HG02759 (cell line): ENCODE measurements at regions not wholly inside any gene's neighbourhood (a gene's known extent, or its start where the extent isn't known, plus 50 kb on each side); places are given as distances from the start of the nearest gene placed in this dataset.
"Not testable (repeated sequence)": the region's sequence is repeated elsewhere in the genome, so short reads cannot be mapped to it uniquely, and the experiment has no call there.

ENCODE experiments used
- ATAC-seq: cut with Tn5 transposase; IDR thresholded peaks from one replicate; pipeline ENCODE4 v1.9.1; 2021; ENCODE audit warnings: mild to moderate bottlenecking, moderate library complexity; ENCODE audit not compliant: unreplicated experiment

DNA sequence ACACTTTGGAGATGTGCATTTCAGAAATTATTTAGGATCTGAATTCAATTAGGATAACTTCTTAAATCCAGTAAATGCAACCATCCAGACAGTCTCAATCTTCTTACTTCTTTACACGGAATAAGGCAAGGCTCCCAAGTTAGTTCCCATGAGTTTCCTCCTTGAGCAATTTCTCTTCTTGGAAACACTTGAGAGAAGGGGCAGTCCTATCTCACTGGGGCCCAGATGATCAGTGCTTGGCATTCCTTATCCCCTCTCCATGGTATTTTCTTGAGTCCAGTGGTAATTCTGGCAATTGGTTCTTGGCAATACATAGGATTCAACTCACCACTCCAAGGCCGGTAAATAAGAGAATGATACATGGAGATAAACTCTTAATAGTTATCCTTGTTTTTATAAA lies 87.1 kb upstream of the PTHLH start:
- no peak for ATAC-seq

DNA sequence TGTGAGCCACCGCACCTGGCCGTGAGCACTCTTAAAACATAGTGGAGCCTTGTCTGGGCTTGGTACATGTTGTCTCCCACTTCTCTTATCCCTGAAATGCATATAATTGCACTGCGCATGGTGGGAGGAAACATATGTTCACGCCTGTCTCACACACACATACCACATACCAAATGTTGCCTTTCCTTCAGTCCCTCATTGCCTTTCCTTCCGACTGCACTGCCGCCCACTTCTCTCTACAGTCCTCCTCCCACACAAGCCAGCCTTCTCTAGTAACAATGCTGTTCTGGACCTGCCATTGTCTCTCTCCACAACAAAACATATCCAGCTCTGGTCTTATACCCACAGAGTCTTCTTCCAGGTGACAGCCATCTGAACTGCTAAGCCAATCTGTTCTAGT lies 88.3 kb upstream of the PTHLH start:
- no peak for ATAC-seq

DNA sequence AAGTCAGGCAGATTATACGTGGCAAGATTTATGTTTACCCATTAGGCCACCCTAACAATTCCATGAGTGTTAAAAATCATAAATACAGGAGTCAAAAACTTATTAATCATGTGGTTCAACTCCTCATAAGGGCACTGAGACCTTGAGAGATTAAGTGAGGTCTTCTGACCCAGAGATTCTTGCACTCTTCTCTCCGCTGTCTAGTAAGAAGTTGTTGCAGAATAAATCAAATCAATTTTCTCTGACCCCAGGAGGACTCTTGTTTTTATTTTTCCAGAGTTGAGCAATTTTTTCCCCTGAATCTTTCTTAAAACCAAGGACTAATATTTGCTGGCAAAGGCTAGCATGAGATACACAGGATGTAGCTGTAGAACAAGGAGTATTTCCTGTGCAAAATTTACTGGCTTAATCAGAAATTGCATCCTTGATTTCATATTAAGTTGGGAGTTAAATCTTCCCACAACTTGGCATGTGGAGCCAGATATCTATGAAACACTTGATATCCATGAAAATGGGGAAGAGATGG lies 90.9 kb upstream of the PTHLH start:
- no peak for ATAC-seq

DNA sequence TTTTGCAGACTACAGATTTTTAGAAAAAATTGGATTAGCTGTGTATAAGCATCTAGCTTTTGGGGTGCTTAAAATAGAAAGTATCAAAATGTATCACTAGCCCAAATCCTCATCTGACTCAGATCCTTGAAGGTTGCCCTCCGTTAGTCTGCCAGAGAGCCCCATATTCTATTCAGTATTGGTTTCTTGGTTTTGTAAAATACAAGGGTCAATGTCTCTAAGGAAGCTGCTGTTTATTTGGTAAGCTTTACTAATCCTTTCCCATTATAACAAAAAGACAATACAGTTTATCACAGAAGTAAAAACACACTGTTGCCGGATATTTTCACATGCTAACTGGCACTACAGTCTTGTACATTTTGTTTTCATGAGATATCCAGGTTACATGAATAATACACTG lies 92.8 kb upstream of the PTHLH start:
- ATAC-seq = no peak

DNA sequence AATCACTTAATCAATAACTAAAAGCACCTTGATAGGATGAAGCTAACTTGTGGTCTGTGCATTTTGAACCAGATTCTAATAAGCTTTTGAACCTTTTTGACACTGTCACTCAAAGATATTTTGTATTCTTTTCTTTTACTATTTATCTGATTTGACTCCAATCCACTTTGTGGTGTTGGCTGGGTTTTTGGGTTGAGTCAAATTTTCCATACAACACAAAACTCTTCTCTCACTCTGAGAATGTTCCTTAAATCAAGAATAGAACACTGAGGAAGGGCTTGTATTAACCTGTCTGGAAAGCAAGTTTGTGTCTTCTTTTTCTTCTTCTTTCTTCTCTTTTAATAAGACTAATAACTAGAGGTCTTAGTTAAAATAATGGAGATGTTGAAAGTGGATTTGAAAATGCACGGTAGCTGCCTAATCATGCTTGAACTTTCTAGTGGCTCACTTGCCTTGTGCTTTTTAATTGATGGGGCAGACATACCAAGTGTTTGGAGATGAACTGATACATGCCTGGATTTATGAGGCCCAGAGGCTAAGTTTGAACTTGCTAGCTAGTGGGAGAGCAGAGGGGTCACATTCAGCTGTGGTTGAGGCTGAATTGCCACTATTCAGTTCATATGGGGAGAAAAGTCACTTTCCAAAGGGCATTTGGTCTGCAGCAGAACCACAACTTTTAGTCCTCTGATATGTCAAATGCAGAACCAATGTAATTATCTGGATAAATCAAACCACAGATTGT lies 93.5 kb upstream of the PTHLH start:
- ATAC-seq = no peak

DNA sequence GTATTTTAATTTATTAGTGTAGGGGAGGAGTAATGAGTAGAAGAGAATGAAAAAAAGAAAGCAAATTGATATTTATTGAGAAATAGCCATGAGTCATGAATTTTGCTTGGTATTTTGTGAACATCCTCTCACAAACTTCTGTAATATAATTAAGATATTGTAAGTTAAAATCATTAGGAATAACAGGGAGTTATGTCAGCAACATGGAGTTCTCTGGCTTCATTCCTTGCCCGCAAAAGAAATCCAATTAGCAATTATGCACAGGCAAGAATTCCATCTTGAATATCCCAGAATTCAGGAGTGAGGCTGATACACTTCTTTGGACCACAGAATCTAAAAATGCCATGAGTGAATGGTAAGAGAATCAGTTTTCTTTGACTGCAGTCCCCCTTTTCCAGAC lies 94.3 kb upstream of the PTHLH start:
- ATAC-seq = no peak

DNA sequence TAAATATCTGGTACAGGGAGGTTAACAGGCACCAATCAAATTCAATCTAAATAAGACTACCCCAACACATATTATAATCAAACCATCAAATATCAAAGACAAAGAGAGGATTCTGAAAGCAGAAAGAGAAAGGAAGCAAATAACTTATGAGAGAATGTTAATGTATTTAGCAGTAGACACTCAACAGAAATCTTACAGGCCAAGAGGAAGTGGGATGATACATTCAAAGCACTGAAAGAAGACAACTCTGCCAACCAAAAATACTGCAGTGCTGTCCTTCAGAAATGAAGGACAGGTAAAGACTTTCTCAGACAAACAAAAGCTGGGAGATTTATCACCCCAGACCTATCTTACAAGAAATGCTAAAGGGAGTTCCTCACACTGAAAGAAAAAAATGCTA lies 95.9 kb upstream of the PTHLH start:
- no peak for ATAC-seq

DNA sequence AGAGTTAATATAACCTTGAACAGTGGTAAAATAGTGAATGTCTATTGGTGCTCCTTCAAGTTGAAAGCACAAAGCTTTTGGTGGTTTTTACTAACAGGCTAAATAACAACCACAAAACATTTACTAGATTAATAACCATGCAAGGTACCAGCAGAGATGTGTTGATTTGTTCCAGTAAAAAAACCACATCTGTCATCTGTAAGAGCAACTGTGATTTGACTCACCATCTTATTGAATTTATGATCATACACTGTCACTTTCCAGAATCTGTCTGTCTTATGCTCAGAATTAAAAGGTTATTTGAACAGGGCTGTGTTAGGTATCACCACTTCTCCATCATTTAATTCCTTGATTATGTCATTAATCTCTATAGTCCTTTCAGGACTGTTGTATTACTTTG lies 107.0 kb upstream of the PTHLH start:
- ATAC-seq = no peak

DNA sequence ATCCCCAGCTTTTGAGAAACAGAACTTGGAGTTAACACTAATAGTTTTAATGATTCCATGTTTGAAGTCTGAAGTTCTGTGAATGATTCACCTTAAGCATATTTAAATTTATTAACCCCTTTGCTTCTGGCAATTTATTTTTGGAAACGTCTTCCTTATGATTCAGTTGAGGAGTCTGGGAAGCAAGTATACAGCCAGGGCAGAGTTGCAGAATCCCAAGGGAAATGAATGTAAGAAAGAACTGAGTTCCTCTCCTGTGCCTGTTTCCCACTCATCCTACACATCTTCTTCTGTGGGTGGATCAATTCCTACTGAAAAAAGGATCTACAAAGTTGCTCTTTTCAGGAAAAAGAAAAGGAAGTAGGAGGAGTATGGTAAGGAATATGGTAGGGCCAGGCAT lies 108.2 kb upstream of the CCDC91 start:
- ATAC-seq = no peak

DNA sequence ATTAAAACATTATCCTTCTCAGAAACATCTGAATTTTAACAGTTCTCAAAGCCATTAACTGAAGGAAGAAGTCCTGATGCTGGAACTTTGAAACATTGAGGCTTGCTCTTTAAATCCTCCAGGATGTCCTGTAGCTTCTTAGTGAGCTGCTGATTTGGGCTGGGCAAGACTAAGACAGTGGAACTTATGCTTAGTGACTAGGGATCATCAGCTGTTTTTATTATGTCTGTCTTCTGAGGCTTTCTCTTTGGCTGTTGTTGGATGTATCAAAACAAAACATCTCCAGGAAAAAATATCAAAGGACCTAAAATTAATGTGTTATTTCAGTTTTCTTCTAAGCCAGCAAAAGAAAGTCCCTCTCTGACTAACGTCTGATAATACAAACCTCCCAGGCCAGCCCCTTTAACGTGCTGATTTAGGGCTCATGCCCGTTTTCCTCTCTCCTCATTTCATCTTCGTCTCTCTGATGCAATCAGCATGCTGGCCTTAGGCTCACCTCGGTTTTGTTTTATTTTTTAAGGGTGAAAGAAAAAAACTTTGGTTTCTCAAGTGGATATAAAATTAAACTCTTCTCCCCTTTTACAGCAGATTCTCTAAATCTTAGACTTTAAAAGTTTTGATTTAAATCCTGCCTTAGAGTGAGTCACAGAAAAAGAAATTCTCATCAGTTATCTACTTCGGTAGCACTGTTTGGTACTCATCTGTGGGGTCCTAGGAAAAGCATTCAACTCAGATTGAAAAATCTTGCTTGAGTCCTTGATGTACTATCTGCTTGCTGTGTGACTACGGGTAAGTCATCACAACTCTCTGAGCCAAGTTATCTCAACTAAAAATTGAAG lies 106.2 kb upstream of the CCDC91 start:
- ATAC-seq = no peak

DNA sequence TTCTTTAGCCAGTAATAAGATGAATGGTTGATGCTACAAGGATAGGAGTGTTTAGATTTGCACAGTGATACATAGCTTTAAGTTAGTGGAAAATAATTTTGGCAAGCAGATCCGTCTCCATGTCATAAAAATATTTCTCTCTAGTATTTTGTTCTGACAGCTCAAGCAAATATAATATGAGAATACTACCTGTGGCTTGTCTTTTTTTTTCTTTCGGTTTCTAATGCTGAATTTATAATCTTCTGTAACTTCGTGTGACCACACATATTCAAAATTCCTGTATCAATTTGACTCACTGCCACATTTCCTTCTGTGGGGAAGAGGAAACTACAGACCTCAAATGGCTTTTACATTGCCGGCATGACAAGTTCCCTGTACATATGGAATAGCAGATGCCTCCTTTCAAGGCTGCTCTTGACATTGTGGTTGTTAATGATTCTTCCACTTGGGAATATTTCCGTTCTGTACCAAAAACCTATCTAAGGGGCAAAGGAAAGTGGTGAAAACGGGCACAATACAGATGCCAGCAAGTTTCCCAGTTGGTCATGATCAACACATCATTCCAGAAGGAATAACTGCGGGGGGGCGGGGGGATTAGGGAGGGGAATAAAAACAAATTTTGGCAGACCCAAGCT lies 103.6 kb upstream of the CCDC91 start:
- peak; percentile 71 for ATAC-seq

DNA sequence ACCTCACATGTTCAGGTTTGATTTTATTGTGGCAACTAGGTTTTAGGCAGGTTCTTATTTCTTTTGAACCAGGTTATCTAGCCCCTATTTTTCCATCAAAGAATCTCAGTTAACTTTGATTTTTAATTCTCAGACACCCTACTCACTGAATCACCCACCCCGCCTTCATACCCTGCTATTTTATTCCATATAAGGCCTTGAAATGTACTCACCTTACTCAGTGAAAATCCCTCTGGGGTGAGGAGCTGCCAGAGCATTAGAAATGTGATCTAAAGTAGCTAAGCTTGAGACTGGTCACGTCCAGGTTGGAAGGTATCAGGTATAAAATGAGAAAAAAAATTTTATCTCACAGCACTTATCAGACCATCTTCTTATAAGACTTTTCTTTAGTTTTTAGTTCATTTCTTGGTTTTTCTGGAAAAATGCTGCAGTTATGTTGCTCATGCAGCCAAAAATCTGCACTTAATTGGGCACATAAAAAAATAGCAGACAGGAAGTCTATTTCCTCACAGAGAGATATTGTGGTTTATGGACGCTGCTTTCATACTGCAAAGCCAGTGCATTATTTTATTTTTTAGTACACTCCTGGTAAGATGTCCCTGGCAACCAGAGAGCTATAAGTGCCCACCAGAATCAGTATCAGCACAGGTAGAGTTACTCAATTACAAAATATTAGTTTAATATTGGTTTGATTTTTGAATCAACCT lies 101.5 kb upstream of the CCDC91 start:
- no peak for ATAC-seq

DNA sequence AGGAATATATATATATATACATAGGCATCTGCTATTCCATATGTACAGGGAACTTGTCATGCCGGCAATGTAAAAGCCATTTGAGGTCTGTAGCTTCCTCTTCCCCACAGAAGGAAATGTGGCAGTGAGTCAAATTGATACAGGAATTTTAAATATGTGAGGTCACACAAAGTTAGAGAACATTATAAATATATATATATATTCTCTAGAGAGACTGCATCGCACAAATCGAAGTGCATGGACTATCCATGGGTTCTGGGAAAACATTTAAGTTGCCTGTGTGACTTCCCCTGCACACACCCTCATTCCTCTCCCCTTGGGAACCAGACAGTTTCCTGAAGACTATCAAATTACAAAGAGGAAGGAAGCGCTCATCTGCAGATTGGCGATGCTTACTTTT lies 100.9 kb upstream of the CCDC91 start:
- ATAC-seq = no peak

DNA sequence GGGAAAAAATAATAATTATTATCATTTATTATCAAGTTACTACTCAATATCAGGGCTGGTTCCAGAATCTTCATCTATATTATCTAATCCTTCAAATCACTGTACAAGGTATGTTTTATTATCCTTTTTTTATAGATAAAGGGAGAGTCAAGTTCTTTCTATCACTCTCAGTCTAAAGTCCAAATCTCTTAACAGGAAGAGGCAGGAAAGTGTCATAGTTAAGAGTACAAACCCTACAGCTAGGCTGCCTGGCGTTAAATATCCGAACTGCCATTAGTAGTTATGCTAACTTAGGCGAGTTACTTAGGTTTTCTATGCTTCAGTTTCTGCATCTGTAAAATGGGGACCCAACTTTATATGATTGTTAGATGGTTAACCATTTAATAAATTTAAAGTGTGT lies 99.4 kb upstream of the CCDC91 start:
- no peak for ATAC-seq

DNA sequence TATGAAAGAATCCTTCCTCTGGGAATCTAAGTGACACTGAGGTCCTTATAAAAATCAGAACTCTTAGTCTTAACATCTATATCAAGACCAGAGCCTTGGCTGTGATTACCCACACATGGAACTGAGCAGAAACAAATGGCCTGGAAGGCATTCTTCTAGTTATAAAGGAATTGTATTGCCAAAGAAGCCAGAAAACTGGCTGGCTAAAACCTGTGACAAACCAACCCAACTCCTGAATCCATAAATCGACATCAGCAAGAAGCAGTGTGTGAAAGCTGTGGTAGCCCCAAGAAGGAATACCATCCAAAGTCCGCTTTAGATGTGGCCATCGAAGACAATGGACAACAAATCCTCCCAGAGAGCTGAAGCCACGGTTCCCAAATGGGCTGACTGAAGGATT lies 97.9 kb upstream of the CCDC91 start:
- ATAC-seq = no peak

DNA sequence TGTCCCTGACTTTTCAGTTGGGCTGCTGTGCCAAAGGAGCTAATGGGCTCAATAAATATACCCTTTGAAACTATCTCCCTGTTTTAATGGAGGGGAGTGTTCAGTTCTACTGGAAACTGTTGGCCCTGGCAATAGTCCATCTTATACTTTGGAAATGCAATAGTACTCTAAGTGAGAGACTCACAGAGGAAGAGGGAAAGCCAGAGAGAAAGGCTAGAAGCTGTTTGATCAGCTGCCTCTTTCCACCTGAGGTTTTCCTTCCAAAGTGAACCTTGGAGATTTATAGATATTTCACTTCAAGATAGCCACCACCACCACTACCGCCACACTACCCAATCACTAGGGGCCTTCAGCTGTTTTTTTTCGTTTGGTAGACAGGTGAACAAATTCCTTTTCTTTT lies 93.6 kb upstream of the CCDC91 start:
- ATAC-seq = no peak

DNA sequence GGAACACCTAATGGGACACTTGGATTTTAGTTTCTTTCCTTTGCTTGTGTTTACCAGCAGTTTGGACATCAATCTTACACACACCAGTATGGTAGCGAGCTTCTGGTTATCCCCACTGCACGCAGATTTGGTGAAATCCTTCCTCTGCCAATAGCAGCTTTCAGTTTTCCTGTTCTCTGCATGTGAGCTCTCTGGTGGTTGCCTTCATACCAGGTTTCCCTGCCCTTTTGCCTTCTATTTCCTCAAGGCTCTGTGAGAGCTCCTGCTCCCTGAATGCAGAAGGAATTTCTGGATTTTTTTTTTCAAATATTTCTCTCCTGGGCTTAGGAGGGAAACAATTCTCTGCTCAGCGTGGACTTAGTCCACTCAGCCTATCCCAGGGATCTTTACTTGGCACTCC lies 93.0 kb upstream of the CCDC91 start:
- ATAC-seq = no peak

DNA sequence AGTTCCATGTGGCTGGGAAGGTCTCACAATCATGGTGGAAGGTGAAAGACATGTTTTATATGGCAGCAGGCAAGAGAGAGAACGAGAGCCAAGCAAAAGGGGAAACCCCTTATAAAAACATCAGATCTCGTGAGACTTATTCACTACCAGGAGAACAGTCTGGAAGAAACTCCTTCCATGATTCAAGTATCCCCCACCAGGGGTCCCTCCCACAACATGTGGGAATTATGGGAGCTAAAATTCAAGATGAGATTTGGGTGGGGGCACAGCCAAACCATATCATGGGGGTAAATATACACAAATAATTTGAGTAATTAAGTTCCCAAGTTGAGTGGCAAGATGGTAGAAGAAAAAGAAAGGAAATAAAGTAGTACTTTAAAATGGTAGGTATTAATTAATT lies 91.0 kb upstream of the CCDC91 start:
- not testable (repeated sequence) for ATAC-seq

DNA sequence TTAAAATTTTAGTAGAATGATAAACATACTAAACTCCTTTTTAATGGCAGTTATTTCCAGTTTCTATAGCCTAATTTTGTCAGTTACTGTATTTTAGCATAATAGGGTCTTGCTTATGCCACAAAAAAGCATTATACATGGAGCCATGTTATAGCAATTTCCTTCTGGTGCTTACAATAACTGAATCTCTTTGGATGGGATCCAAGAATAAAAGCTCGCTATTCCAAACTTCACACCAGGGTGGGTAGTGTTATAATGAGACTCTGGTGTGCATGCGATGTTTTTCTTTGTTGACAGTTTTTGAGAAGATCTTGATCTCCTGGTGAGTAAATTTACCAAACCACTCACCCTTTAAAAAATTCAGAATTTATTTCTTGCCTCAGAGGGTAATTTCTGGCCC lies 90.4 kb upstream of the CCDC91 start:
- ATAC-seq = no peak

DNA sequence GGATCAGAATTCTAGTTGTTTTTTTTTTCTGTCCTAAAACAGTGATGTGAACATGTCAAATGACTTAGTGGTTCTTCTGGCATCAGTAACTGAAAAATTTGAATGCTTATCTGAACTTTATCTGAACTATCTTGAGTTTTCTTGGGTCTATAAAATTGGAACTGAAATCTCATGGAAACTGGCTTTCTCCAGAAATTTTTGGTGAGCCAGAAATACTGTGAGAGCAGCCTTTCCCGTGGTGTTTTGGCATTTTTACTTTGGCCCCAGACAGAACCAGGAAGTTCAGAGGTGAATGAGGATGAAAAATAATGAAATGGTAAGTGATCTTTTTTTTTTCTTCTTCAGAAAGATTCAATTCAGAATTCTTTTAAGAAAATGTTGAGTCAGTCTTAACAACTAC lies 89.5 kb upstream of the CCDC91 start:
- no peak for ATAC-seq

DNA sequence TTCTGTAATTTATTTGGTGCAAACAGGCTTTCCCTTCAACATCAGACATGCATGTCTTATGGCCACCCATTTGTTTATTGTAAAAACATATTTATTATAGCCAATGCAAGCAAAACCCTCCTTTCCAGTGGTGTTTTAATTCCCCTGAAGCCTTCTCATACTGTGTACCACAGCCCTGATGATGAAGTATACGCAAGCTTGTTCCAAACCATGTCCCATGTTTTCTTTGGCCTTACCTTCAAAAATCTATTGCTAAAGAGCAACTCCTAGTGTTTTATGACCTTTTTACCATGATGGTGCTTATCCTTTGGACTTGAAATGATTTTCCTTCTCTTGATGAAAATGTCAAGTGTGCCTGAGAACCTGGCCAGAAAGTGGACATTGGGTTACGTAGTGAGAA lies 85.9 kb upstream of the CCDC91 start:
- ATAC-seq = no peak
